ENCODE measurements at regions not wholly inside any gene's neighbourhood (a gene's known extent, or its start where the extent isn't known, plus 50 kb on each side); places are given as distances from the start of the nearest gene placed in this dataset.

DNA sequence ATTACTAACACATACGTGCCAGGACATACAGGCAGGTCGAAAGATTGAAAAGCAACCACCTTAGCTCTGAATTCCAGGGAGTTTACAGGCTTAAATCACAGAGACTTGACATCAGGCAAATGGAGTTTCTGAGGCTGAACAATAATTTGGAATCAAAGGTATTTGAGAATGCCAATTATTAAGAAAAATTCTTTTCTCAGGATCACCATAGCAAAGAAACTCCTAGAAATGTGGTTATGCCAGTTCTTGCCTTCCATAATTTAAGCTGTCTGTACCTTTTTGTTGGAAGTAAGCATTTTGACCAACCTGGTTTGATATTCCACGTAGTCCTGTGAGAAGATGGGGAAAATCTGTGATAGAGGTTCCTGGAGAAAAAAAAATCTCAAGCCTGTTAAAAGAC is 312.4 kb upstream of the SMARCA2 start:
- no peak overlapping the region for H3K4me3 ChIP-seq (ENCODE audit: low read depth, low read length)
- no peak for DNase-seq (ENCODE audit: low read depth)
- TF ChIP-seq, protein P1, sequence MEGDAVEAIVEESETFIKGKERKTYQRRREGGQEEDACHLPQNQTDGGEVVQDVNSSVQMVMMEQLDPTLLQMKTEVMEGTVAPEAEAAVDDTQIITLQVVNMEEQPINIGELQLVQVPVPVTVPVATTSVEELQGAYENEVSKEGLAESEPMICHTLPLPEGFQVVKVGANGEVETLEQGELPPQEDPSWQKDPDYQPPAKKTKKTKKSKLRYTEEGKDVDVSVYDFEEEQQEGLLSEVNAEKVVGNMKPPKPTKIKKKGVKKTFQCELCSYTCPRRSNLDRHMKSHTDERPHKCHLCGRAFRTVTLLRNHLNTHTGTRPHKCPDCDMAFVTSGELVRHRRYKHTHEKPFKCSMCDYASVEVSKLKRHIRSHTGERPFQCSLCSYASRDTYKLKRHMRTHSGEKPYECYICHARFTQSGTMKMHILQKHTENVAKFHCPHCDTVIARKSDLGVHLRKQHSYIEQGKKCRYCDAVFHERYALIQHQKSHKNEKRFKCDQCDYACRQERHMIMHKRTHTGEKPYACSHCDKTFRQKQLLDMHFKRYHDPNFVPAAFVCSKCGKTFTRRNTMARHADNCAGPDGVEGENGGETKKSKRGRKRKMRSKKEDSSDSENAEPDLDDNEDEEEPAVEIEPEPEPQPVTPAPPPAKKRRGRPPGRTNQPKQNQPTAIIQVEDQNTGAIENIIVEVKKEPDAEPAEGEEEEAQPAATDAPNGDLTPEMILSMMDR (IDR thresholded peaks at IDR 0.05; ENCODE audit: insufficient read depth, low read depth, low read length, missing control alignments): no peak

GRCh38 chr9:1707291-1707690 is 307.9 kb upstream of the SMARCA2 start:
- DNase-seq (ENCODE audit: low read depth): no peak
- TF ChIP-seq, protein P1 (IDR thresholded peaks at IDR 0.05; ENCODE audit: insufficient read depth, low read depth, low read length, missing control alignments): no peak
- H3K4me3 ChIP-seq (ENCODE audit: low read depth, low read length): no peak overlapping the region

- DNase-seq (ENCODE audit: low read depth): no peak
- TF ChIP-seq, protein P1 (IDR thresholded peaks at IDR 0.05; ENCODE audit: insufficient read depth, low read depth, low read length, missing control alignments): no peak
- H3K4me3 ChIP-seq (ENCODE audit: low read depth, low read length): no peak overlapping the region
Observed at GRCh38 chr9:1708219-1708618, 306.9 kb upstream of the SMARCA2 start.

DNA sequence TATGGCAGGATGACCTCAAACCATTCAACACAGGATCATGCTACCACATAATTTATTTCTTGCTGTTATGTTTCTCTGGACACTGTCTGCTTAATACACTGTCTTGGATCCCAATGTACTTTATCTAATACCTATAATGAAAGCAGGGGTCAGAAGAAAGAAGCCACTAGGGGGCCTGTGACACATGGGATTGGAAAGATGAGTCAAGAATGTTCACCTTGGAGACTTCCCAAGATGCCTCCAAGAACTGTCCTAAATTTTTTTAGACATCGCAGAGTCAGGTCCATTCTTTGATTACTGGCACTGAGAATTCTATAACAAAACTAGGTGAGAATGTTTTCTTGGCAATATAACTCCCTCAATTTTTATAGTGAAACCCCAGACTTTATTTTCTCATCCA is 305.8 kb upstream of the SMARCA2 start:
- TF ChIP-seq, protein P1 (IDR thresholded peaks at IDR 0.05; ENCODE audit: insufficient read depth, low read depth, low read length, missing control alignments): peak; percentile 44
- DNase-seq (ENCODE audit: low read depth): peak; percentile 37
- H3K4me3 ChIP-seq (ENCODE audit: low read depth, low read length): no peak overlapping the region

GRCh38 chr9:1712861-1713450 is 302.2 kb upstream of the SMARCA2 start:
- H3K4me3 ChIP-seq (ENCODE audit: low read depth, low read length): no peak overlapping the region
- TF ChIP-seq, protein P1 (IDR thresholded peaks at IDR 0.05; ENCODE audit: insufficient read depth, low read depth, low read length, missing control alignments): no peak
- no peak for DNase-seq (ENCODE audit: low read depth)

DNA sequence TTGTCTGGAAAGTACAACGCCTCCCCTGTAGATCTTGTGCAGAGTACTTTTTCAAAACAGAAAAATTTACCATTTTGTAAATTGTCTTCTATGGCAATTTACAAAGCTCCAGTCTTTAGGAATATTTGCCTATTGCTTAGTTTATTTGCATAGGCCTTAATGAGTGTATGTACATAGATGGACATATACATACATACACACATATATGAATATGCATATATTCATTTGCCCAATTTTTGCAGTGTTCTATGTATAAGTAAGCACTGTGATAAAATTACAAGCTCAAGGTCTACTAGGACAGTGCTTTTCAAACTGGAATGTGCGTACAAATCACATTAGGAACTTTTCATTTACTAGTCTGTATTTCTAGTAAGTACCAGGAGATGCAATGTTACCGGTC is 301.3 kb upstream of the SMARCA2 start:
- H3K4me3 ChIP-seq (ENCODE audit: low read depth, low read length): no peak overlapping the region
- TF ChIP-seq, protein P1 (IDR thresholded peaks at IDR 0.05; ENCODE audit: insufficient read depth, low read depth, low read length, missing control alignments): no peak
- no peak for DNase-seq (ENCODE audit: low read depth)

GRCh38 chr9:1717882-1718281 is 297.3 kb upstream of the SMARCA2 start:
- TF ChIP-seq, protein P1 (IDR thresholded peaks at IDR 0.05; ENCODE audit: insufficient read depth, low read depth, low read length, missing control alignments): no peak
- H3K4me3 ChIP-seq (ENCODE audit: low read depth, low read length): no peak overlapping the region
- no peak for DNase-seq (ENCODE audit: low read depth)
